GM19351 (cell line): ENCODE measurements at regions not wholly inside any gene's neighbourhood (a gene's known extent, or its start where the extent isn't known, plus 50 kb on each side); places are given as distances from the start of the nearest gene placed in this dataset.
"Not testable (repeated sequence)": the region's sequence is repeated elsewhere in the genome, so short reads cannot be mapped to it uniquely, and the experiment has no call there.

Experiments used
- ATAC-seq: cut with Tn5 transposase; IDR thresholded peaks from one replicate; pipeline ENCODE4 v1.9.1; 2021; ENCODE audit warnings: mild to moderate bottlenecking, moderate library complexity; ENCODE audit not compliant: unreplicated experiment

DNA sequence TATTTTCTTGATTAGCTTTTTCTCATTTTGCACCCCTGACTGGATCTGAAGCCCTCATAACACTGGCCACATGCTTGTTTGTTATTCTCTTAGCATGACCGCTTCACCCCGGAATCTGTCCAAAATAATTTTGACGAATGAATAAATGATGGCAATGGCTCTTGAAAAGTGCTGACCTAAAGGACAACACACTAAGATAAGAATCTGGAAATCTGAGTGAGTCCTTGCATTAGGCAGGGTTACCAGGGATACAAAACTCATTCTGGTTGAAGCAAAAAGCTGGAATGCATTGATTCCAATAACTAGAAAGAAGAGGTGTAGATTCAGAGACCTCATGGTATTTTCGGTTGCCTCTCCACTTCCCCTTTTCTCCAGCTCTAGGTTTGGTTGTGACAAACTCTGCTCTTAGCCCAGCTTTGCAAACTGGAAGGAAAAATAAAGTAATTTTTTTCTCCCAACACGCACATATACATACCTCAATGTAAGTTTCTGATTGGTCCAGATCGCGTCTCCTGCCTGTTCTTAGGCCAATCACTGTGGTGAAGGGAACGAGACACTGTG lies 157.4 kb downstream of the SKIDA1 start:
- ATAC-seq, result peak; percentile 62

DNA sequence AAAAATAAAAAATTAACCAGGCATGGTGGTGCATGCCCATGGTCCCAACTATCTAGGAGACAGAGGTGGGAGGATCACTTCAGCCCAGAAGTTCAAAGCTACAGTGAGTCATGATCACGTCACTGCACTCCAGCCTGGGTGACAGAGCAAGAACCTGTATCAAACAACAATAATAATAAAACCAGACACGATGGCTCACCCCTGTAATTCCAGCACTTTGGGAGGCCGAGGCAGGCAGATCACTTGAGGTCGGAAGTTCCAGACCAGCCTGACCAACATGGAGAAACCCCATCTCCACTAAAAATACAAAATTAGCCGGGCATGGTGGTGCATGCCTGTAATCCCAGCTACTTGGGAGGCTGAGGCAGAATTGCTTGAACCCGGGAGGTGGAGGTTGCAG lies 159.4 kb downstream of the SKIDA1 start:
- not testable (repeated sequence) for ATAC-seq

DNA sequence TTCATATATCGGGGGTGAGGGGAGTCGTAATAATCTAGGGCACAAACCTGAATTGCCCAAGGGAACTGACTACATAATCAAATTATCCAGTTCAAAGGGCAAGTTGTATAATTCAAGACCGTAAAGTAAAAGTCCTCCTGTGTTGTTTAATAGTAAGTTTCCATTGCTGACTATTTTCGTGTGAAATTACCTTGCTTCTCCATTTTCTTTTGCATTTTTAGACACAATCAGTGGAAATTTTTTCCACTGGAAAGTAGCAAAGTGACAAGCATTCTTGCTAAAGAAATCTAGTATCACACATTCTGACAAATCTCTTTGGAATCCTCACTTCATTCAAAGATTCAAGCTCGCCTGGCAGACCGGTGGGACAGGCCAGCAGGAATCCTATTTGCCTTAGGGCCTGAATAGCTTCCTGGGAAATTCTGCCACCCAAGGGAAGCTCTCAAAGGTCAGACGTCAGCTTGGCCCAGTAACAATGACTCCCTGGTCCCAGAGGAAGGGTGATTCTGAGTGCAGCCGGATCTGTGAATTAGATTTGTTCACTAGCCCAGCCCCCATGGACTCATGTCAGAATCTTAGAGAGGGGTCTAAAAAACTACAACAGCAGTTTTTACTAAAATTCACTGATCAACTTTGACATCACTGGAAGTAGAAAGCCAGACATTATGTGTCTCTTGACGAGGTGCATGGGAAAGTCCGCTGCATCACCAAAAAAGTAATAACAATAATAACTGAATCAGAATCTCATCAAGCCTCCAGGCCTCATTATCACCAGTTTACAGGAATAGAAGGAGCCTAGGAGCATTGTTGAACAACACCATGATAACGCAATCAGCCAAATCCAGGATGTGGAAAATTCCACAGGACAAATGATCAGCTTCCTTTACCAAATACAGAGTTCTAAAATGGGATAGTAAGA lies 161.0 kb downstream of the SKIDA1 start:
- no peak for ATAC-seq

DNA sequence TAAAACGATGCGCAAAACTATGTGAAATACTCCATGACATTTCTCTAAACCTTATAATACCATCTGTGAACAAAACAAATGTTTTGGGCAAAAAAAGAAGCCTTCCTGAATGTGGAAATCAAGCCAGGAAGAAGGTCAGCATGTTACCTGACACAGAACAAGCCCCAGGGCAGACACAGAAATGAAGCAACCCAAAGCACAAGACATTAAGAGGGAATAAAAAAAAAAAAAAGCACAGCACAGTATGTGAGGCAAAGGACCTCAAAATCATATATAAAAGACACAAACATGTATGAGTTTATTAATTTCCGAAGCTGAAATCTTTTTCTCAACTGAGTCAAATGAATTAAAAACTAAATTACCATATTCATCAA lies 161.8 kb downstream of the SKIDA1 start:
- no peak for ATAC-seq

DNA sequence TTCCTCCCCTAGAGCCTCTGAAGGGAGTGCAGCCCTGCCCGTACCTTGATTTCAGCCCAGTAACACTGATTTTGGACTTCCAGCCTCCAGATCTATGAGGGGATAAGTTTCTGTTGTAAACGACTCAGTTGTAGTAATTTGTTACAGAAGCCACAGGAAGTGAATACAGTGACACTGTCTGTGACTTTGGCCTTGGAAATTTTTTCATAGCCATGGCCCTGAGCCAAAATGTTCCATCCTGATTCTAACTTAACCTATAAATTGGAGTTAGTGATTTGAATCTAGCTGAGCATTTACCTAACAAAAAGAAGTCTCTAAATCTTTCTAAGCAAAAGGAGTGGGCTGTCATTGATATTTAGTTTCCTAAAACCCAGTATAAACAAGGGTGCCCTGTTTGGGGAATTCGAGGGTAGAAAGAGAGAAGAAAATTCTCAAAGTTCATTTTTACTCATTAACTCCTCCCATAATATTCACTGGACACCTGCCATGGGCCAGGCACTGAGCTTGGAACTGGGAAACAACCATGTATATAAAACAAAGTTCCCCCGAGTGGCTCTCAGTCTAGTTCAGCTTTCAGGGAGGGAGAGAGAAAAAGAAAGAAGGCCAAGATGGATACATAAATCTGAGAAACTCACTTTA lies 162.3 kb downstream of the SKIDA1 start:
- no peak for ATAC-seq

GRCh38 chr10:21359202-21359601 lies 166.3 kb downstream of the SKIDA1 start:
- no peak for ATAC-seq

DNA sequence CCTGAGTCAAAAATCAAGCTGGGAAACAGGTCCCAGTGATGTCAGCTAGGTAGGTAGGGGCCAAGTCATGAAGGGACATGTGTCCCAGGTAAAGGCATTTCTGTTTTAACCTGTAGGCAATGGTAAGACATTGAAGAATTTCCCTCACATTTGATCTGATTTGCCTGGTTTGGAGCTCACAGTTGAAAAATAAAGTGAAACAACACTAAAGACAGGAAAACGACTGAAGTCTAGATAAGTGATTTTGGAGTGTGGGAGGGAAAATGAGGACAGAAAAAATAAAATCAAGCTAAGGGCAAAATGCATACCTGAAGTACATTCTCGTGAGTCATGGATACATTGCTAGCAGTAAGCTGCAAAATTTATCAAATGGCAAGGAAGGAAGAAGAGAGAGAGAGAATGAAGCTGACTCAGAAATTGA lies 169.9 kb downstream of the SKIDA1 start:
- no peak for ATAC-seq

GRCh38 chr10:21352886-21353285 lies 172.6 kb downstream of the SKIDA1 start:
- no peak for ATAC-seq

GRCh38 chr10:21351594-21351993 lies 173.9 kb downstream of the SKIDA1 start:
- ATAC-seq, result not testable (repeated sequence)

DNA sequence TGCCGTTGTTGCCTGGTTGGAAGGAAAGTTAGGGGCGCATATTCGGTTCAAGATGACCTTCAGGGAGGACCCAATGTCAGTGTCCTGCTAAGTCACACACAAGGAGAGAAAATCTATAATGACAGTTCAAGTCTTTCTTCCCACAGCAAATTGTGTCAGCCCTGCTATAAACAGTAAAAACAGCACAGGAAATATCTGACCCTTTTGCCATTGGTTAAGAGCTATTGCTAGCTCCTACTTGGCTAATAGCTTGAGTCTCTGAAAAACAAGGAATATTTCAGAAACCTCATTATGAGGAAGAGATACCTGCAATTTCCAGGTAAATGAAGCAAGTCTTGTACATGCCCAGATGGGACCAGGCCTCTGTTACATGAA lies 175.6 kb downstream of the SKIDA1 start:
- ATAC-seq, result no peak

DNA sequence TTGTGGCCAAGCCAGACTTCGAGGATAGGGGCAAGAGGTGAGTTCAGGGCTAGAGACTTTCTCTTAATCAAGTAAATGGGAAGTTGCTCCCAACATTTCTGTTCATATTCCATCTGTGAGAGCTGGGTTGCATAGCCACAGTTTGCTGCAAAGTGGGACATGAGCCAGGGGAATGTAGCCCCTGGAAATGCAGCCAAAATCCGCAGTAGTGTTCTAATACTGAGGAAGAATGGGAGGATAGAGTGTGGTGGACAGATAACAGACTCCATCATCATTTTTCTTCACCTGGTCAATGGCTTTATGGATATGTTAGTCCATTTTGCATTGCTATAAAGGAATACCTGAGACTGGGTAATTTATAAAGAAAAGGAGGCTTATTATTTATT lies 177.7 kb downstream of the SKIDA1 start:
- no peak for ATAC-seq

- ATAC-seq, result no peak
Observed at GRCh38 chr10:21347043-21347784, 178.3 kb downstream of the SKIDA1 start.

- no peak for ATAC-seq
Observed at GRCh38 chr10:21343087-21343486, 182.4 kb downstream of the SKIDA1 start.

GRCh38 chr10:21342499-21342898 lies 183.0 kb downstream of the SKIDA1 start:
- not testable (repeated sequence) for ATAC-seq

DNA sequence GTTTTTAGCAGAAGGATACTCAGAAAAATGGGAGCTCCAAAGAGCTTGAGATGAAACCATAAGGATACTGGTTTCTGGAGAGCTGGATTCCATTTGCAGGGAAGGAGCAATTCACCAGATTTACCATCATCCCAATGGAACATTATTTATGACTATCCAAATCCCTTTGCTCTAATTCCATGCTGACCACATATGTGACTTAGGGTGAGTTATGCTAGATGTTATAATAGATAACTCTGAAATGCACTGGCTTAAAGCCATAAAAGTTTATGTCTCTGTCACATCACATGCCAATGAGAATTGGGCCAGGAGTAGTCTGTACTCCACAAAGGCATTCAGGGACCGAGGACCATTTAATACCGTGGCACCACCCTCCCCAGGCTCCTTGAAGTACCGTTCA lies 185.2 kb downstream of the SKIDA1 start:
- no peak for ATAC-seq

- ATAC-seq, result no peak
Observed at GRCh38 chr10:21337171-21337792, 188.2 kb downstream of the SKIDA1 start.

GRCh38 chr10:21336476-21337170 lies 188.9 kb downstream of the SKIDA1 start:
- ATAC-seq, result no peak

GRCh38 chr10:21334891-21335696 lies 190.4 kb downstream of the SKIDA1 start:
- ATAC-seq, result no peak

DNA sequence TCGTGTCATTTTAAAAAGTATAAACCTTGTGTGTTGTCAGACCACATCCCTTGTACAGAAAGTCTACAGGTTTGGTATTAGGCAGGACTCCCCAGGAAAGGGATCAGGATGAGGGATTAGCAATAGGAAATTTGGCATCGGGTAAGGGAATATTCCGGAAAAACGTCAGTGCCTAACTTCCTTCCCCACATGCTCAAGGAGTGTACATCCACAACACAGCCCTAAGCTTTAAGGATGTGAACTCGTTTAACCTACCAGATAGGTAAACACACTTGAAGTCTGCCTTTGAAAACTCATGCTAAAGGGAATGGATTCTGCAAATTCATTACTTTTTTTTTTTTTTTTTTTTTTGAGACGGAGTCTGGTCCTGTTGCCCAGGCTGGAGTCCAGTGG lies 194.9 kb downstream of the SKIDA1 start:
- ATAC-seq, result no peak
